Esophagus muscularis mucosa (tissue), 3 donors: ENCODE measurements at regions not wholly inside any gene's neighbourhood (a gene's known extent, or its start where the extent isn't known, plus 50 kb on each side); places are given as distances from the start of the nearest gene placed in this dataset.

Experiments
- EP300 ChIP-seq: sonication (generic); formaldehyde crosslinking; IDR thresholded peaks from one replicate; pipeline ENCODE4 v1.6.1; 2017; ENCODE audit warnings: antibody characterized with exemption
- TF ChIP-seq, protein P1 (sequence below), 3 experiments: fragments of 200-600 bp in 2 of 3; fragments of 450-650 bp in 1 of 3; sonication (generic) in 2 of 3; IDR thresholded peaks; one replicate each; pipeline ENCODE4 v1.5.1; 2017 to 2019; ENCODE audit warnings: antibody characterized with exemption in 3 of 3, mild to moderate bottlenecking in 2 of 3, moderate library complexity in 1 of 3

DNA sequence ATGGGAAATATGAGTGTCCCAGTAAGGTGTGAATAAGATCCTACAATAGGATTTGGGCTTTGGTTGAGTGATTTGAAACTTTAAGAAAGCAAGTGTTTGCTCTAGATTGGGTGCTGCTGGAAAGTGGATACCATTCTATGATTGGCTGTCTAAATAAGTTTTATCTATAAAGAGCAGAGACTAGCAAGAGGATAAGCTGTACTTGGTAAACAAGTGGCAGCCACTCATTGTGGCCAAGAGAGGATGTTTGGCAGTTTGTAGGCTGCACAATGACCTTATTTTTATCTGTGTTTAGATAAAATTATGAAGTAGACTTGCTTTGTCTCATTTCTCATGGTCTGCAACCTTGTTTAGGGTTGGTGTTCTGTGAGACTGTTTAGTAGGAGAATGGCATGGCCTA, 341.6 kb upstream of the PIK3R1 start:
- TF ChIP-seq, protein P1, sequence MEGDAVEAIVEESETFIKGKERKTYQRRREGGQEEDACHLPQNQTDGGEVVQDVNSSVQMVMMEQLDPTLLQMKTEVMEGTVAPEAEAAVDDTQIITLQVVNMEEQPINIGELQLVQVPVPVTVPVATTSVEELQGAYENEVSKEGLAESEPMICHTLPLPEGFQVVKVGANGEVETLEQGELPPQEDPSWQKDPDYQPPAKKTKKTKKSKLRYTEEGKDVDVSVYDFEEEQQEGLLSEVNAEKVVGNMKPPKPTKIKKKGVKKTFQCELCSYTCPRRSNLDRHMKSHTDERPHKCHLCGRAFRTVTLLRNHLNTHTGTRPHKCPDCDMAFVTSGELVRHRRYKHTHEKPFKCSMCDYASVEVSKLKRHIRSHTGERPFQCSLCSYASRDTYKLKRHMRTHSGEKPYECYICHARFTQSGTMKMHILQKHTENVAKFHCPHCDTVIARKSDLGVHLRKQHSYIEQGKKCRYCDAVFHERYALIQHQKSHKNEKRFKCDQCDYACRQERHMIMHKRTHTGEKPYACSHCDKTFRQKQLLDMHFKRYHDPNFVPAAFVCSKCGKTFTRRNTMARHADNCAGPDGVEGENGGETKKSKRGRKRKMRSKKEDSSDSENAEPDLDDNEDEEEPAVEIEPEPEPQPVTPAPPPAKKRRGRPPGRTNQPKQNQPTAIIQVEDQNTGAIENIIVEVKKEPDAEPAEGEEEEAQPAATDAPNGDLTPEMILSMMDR (IDR thresholded peaks at IDR 0.05): no peak
- TF ChIP-seq EP300: no peak
